RWPE2 (cell line): ENCODE measurements at regions not wholly inside any gene's neighbourhood (a gene's known extent, or its start where the extent isn't known, plus 50 kb on each side); places are given as distances from the start of the nearest gene placed in this dataset.

Experiments used
- ATAC-seq: fragments of 200-7000 bp; cut with Tn5 transposase; 3 replicates; pipeline ENCODE4 v1.9.1; 2021; ENCODE audit warnings: low read depth
- DNase-seq: peaks from one replicate; pipeline ENCODE4 v3.0.0-alpha.2; 2020; ENCODE audit warnings: low spot score
- H3K27ac ChIP-seq: fragments of 450-650 bp; 2 replicates; pipeline ENCODE4 v1.5.1; 2017; ENCODE audit warnings: mild to moderate bottlenecking; ENCODE audit not compliant: poor library complexity, severe bottlenecking
- H3K27me3 ChIP-seq: fragments of 250-450 bp; sonication (Bioruptor Pico); 2 replicates; pipeline ENCODE4 v1.5.1; 2021; ENCODE audit warnings: mild to moderate bottlenecking, moderate library complexity; ENCODE audit not compliant: insufficient read depth, poor library complexity, severe bottlenecking
- H3K36me3 ChIP-seq: fragments of 250-450 bp; sonication (Bioruptor Pico); 2 replicates; pipeline ENCODE4 v1.5.1; 2020; ENCODE audit warnings: low read depth, mild to moderate bottlenecking, moderate library complexity
- H3K4me1 ChIP-seq: fragments of 250-450 bp; sonication (Bioruptor Pico); 2 replicates; pipeline ENCODE4 v1.5.1; 2021; ENCODE audit warnings: mild to moderate bottlenecking, moderate library complexity; ENCODE audit not compliant: insufficient read depth, poor library complexity, severe bottlenecking
- H3K4me3 ChIP-seq: fragments of 250-450 bp; sonication (Bioruptor Pico); 2 replicates; pipeline ENCODE4 v1.5.1; 2021; ENCODE audit warnings: mild to moderate bottlenecking, moderate library complexity; ENCODE audit not compliant: severe bottlenecking
- H3K9me3 ChIP-seq: fragments of 250-450 bp; sonication (Bioruptor Pico); 2 replicates; pipeline ENCODE4 v1.5.1; 2021; ENCODE audit warnings: mild to moderate bottlenecking, moderate library complexity; ENCODE audit not compliant: severe bottlenecking
- CTCF ChIP-seq: fragments of 450-650 bp; IDR thresholded peaks from one replicate; pipeline ENCODE4 v1.5.1; 2017; ENCODE audit warnings: mild to moderate bottlenecking, moderate library complexity; ENCODE audit not compliant: poor library complexity, severe bottlenecking

- Histone ChIP-seq H3K27me3 (no peaks in the 10 kb centered on the region), H3K9me3 (no peaks in the 10 kb centered on the region), H3K36me3 (no peaks in the 10 kb centered on the region), H3K27ac (no peak overlapping the region), H3K4me1 (no peaks in the 10 kb centered on the region), H3K4me3 (no peak overlapping the region)
- DNase-seq (no peak), ATAC-seq (no peak)
- TF ChIP-seq CTCF, result no peak
These were observed 455.7 kb downstream of the CDH8 start for GRCh38 chr16:61580579-61580978.

GRCh38 chr16:61579195-61579594 is 457.0 kb downstream of the CDH8 start:
- no peak for TF ChIP-seq CTCF
- no peak for DNase-seq
- Histone ChIP-seq H3K27me3 (no peaks in the 10 kb centered on the region), H3K4me3 (no peak overlapping the region), H3K27ac (no peak overlapping the region), H3K9me3 (no peaks in the 10 kb centered on the region), H3K36me3 (no peaks in the 10 kb centered on the region), H3K4me1 (no peaks in the 10 kb centered on the region)
- no peak for ATAC-seq

DNA sequence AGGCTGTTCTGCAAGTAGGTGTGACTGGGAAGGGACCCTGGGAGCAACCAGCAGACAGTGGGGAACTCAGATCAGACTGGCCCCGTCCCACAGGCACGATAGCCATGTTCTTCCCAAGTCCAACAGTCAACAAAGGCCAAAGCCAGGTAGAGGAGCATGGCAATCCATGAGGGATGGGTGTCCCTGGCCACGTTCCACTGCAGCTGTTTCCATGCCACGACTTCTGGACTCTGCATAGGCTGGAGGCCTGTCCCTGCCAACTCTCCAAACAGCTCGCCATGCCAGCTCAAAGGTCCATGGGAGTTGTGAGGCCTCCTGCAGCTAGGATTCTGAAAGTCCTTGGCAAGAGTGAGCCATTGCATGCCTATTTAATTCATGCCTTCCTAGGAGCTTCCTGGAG is 459.8 kb downstream of the CDH8 start:
- Histone ChIP-seq H3K4me1 (no peaks in the 10 kb centered on the region), H3K36me3 (no peaks in the 10 kb centered on the region), H3K9me3 (no peaks in the 10 kb centered on the region), H3K27me3 (no peaks in the 10 kb centered on the region), H3K27ac (no peak overlapping the region), H3K4me3 (no peak overlapping the region)
- no peak for ATAC-seq
- no peak for TF ChIP-seq CTCF
- no peak for DNase-seq

DNA sequence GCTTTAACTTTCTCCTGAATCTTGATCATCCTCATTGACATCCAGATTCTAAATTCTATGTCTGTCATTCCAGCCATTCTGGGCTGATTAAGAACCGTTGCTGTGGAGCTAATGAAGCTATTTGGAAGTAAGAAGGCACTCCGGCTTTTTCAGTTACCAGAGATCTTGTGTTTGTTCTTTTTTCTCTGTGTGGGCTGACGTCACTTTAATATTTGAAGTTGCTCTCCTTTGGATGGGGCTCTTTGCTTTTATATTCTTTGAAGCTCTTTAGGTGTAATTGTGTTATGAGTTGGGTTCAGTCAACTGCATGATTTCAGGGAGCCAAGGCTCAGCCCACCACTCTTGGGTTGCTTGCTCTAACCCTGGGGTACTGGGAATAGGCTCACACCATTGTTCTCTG is 460.6 kb downstream of the CDH8 start:
- no peak for ATAC-seq
- no peaks in the 10 kb centered on the region for H3K27me3 ChIP-seq
- H3K27ac ChIP-seq, result no peak overlapping the region
- no peak for DNase-seq
- TF ChIP-seq CTCF, result no peak
- H3K36me3 ChIP-seq, result no peaks in the 10 kb centered on the region
- no peak overlapping the region for H3K4me3 ChIP-seq
- H3K4me1 ChIP-seq, result no peaks in the 10 kb centered on the region
- H3K9me3 ChIP-seq, result no peaks in the 10 kb centered on the region

- H3K27me3 ChIP-seq, result no peaks in the 10 kb centered on the region
These were observed 467.2 kb downstream of the CDH8 start for GRCh38 chr16:61569028-61569427.

More at GRCh38 chr16:61569028-61569427, 467.2 kb downstream of the CDH8 start:
- TF ChIP-seq CTCF, result no peak
- H3K9me3 ChIP-seq, result no peaks in the 10 kb centered on the region
- no peaks in the 10 kb centered on the region for H3K4me1 ChIP-seq
- H3K36me3 ChIP-seq, result no peaks in the 10 kb centered on the region
- no peak for ATAC-seq
- no peak overlapping the region for H3K27ac ChIP-seq
- DNase-seq, result no peak
- no peak overlapping the region for H3K4me3 ChIP-seq
